Sigmoid colon (tissue), 4 donors: ENCODE measurements at regions not wholly inside any gene's neighbourhood (a gene's known extent, or its start where the extent isn't known, plus 50 kb on each side); places are given as distances from the start of the nearest gene placed in this dataset.

Experiments used
- EP300 ChIP-seq, 4 donors: sonication (generic); formaldehyde crosslinking; IDR thresholded peaks; one replicate each; pipeline ENCODE4 v1.6.1; 2017; ENCODE audit warnings: antibody characterized with exemption in 4 of 4
- POLR2A ChIP-seq, 2 donors: fragments of 450-650 bp; IDR thresholded peaks; one replicate each; pipeline ENCODE4 v1.6.1; 2016; ENCODE audit warnings: antibody characterized with exemption in 2 of 2, mild to moderate bottlenecking in 2 of 2, moderate library complexity in 2 of 2
- POLR2AphosphoS5 ChIP-seq, 4 donors: sonication (generic); formaldehyde crosslinking; IDR thresholded peaks; one replicate each; pipeline ENCODE4 v1.6.1; 2017; ENCODE audit warnings: antibody characterized with exemption in 4 of 4
- TF ChIP-seq, protein P1 (sequence below), 4 experiments: fragments of 450-650 bp in 3 of 4; fragments of 200-600 bp in 1 of 4; IDR thresholded peaks; one replicate each; pipeline ENCODE4 v1.5.1; 2016 to 2019; ENCODE audit warnings: antibody characterized with exemption in 4 of 4, mild to moderate bottlenecking in 3 of 4, moderate library complexity in 2 of 4

DNA sequence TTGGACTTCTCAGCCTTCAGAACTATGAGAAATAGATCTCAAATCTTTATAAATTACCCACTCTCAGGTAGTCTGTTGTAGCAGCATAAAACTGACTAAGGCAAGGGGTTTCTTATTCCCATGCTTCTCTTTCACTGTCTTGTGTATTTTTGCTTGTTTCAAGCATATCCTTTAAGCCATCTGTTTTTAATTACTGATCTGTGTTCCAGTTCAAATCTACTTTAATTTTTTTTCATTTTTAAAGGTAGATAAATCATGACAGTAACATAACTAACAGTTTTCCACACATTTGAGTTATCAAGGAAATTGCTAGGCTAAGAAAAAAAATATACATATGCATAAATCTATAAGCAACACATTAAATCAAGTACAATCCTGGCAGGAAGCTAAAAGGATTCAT, 317.9 kb upstream of the TNP1 start:
- TF ChIP-seq, protein P1, sequence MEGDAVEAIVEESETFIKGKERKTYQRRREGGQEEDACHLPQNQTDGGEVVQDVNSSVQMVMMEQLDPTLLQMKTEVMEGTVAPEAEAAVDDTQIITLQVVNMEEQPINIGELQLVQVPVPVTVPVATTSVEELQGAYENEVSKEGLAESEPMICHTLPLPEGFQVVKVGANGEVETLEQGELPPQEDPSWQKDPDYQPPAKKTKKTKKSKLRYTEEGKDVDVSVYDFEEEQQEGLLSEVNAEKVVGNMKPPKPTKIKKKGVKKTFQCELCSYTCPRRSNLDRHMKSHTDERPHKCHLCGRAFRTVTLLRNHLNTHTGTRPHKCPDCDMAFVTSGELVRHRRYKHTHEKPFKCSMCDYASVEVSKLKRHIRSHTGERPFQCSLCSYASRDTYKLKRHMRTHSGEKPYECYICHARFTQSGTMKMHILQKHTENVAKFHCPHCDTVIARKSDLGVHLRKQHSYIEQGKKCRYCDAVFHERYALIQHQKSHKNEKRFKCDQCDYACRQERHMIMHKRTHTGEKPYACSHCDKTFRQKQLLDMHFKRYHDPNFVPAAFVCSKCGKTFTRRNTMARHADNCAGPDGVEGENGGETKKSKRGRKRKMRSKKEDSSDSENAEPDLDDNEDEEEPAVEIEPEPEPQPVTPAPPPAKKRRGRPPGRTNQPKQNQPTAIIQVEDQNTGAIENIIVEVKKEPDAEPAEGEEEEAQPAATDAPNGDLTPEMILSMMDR (IDR thresholded peaks at IDR 0.05), result no peak
- TF ChIP-seq POLR2AphosphoS5 (IDR thresholded peaks at IDR 0.05) (no peak), POLR2A (IDR thresholded peaks at IDR 0.05) (no peak), EP300 (IDR thresholded peaks at IDR 0.05) (no peak)
